ENCODE measurements at regions not wholly inside any gene's neighbourhood (a gene's known extent, or its start where the extent isn't known, plus 50 kb on each side); places are given as distances from the start of the nearest gene placed in this dataset.

DNA sequence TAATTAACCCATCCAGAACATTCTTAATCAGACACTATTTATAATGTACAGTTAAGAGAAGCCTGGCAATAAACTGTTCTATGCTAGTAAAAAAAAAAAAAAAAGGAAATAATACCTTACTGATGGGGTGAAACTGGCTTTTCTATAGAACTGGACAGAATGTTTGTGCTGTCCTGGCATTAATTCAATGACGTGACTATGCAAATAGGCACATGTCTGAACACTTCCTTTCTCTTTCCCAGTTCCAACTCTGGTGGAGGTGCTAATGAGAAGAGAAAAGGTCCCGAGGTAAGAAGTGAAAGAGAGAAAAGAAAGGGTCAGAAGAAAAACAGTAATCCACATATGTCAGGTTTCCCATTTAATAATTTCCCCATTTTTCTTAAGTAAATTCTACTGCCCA is 508.4 kb downstream of the ZEB2 start:
- CTCF ChIA-PET = interaction anchor here (0.9 to 2.2 kb wide), 3 partner anchors 10 to 16 kb away, joined by 3 to 9 read pairs (median 6); no protein-coding TSS in a partner anchor
- POLR2A ChIA-PET = no interaction called here
- DNase-seq (ENCODE audit: extremely low spot score) = no peak
- TF ChIP-seq, protein P1, sequence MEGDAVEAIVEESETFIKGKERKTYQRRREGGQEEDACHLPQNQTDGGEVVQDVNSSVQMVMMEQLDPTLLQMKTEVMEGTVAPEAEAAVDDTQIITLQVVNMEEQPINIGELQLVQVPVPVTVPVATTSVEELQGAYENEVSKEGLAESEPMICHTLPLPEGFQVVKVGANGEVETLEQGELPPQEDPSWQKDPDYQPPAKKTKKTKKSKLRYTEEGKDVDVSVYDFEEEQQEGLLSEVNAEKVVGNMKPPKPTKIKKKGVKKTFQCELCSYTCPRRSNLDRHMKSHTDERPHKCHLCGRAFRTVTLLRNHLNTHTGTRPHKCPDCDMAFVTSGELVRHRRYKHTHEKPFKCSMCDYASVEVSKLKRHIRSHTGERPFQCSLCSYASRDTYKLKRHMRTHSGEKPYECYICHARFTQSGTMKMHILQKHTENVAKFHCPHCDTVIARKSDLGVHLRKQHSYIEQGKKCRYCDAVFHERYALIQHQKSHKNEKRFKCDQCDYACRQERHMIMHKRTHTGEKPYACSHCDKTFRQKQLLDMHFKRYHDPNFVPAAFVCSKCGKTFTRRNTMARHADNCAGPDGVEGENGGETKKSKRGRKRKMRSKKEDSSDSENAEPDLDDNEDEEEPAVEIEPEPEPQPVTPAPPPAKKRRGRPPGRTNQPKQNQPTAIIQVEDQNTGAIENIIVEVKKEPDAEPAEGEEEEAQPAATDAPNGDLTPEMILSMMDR (IDR thresholded peaks at IDR 0.05; ENCODE audit: control extremely low read depth, extremely low read depth, low read depth, missing control alignments) = no peak

DNA sequence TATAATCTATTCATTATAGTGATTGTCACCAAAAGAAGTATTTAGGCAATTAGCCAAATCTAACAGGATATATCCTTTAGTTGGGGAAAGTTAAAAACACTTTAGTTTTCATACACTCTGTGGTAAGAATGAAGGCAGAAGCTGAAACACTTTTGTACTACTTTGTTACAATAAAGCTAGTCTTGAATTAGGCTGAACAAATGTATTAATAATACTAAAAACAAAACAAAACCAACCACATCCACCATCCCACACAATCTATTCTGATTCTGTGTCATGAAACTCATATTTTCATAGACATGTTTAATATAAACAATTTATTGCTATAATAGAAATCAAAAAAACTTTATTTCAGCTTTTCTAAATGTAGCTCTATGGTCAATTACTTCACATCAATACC is 508.8 kb downstream of the ZEB2 start:
- TF ChIP-seq, protein P1 (IDR thresholded peaks at IDR 0.05; ENCODE audit: control extremely low read depth, extremely low read depth, low read depth, missing control alignments) = no peak
- no peak for DNase-seq (ENCODE audit: extremely low spot score)
- POLR2A ChIA-PET = no interaction called here
- CTCF ChIA-PET = interaction anchor here (0.9 to 2.2 kb wide), 4 partner anchors 9 to 16 kb away, joined by 3 to 9 read pairs (median 6); no protein-coding TSS in a partner anchor

- ChIA-PET POLR2A (no interaction called here), CTCF (interaction anchor here (0.9 to 2.2 kb wide), 4 partner anchors 8 to 15 kb away, joined by 3 to 9 read pairs (median 6); no protein-coding TSS in a partner anchor)
- TF ChIP-seq, protein P1 (IDR thresholded peaks at IDR 0.05; ENCODE audit: control extremely low read depth, extremely low read depth, low read depth, missing control alignments) = no peak
- no peak for DNase-seq (ENCODE audit: extremely low spot score)
These were observed 509.7 kb downstream of the ZEB2 start for GRCh38 chr2:144010096-144010836.

- DNase-seq (ENCODE audit: extremely low spot score) = no peak
- CTCF ChIA-PET = no interaction called here
- TF ChIP-seq, protein P1 (IDR thresholded peaks at IDR 0.05; ENCODE audit: control extremely low read depth, extremely low read depth, low read depth, missing control alignments) = no peak
- POLR2A ChIA-PET = no interaction called here
These were observed 513.8 kb downstream of the ZEB2 start for GRCh38 chr2:144006139-144006538.

GRCh38 chr2:144004742-144005141 is 515.2 kb downstream of the ZEB2 start:
- ChIA-PET POLR2A (no interaction called here), CTCF (interaction anchor here (2.1 kb wide), 1 partner anchor 9 kb away, joined by 8 read pairs; no protein-coding TSS in a partner anchor)
- TF ChIP-seq, protein P1 (IDR thresholded peaks at IDR 0.05; ENCODE audit: control extremely low read depth, extremely low read depth, low read depth, missing control alignments) = no peak
- no peak for DNase-seq (ENCODE audit: extremely low spot score)

- TF ChIP-seq, protein P1 (IDR thresholded peaks at IDR 0.05; ENCODE audit: control extremely low read depth, extremely low read depth, low read depth, missing control alignments) = no peak
- no peak for DNase-seq (ENCODE audit: extremely low spot score)
- ChIA-PET POLR2A (no interaction called here), CTCF (interaction anchor here (1.0 to 2.1 kb wide), 3 partner anchors 8 to 39 kb away, joined by 3 to 8 read pairs (median 3); no protein-coding TSS in a partner anchor)
These were observed 516.4 kb downstream of the ZEB2 start for GRCh38 chr2:144003460-144004075.
